ENCODE measurements at regions not wholly inside any gene's neighbourhood (a gene's known extent, or its start where the extent isn't known, plus 50 kb on each side); places are given as distances from the start of the nearest gene placed in this dataset.
"Not testable (repeated sequence)": the region's sequence is repeated elsewhere in the genome, so short reads cannot be mapped to it uniquely, and the experiment has no call there.

GRCh38 chrX:3830020-3830419 lies 116.6 kb upstream of the PRKX start:
- 97% methylated on average over 5 of the region's 9 CpGs for WGBS
- DNase-seq (ENCODE audit: extremely low spot score); H3K4me3 ChIP-seq (ENCODE audit: low read depth, low read length); H3K4me1 ChIP-seq (ENCODE audit: insufficient read depth); H3K27ac ChIP-seq (ENCODE audit: low read depth); H3K36me3 ChIP-seq (ENCODE audit: insufficient read depth): not testable (repeated sequence)

GRCh38 chrX:3829041-3829531 lies 115.6 kb upstream of the PRKX start:
- H3K4me3 ChIP-seq (ENCODE audit: low read depth, low read length); H3K36me3 ChIP-seq (ENCODE audit: insufficient read depth); H3K4me1 ChIP-seq (ENCODE audit: insufficient read depth); H3K27ac ChIP-seq (ENCODE audit: low read depth); DNase-seq (ENCODE audit: extremely low spot score): not testable (repeated sequence)
- 59% methylated on average over 7 of the region's 12 CpGs for WGBS

- 80% methylated on average over 17 of the region's 20 CpGs for WGBS
- not testable (repeated sequence) for H3K4me1 ChIP-seq (ENCODE audit: insufficient read depth); H3K36me3 ChIP-seq (ENCODE audit: insufficient read depth); H3K27ac ChIP-seq (ENCODE audit: low read depth); H3K4me3 ChIP-seq (ENCODE audit: low read depth, low read length); DNase-seq (ENCODE audit: extremely low spot score)
These were observed 115.1 kb upstream of the PRKX start for GRCh38 chrX:3828378-3829040.

- not testable (repeated sequence) for H3K27ac ChIP-seq (ENCODE audit: low read depth); H3K4me1 ChIP-seq (ENCODE audit: insufficient read depth); H3K36me3 ChIP-seq (ENCODE audit: insufficient read depth); DNase-seq (ENCODE audit: extremely low spot score); H3K4me3 ChIP-seq (ENCODE audit: low read depth, low read length)
- no CpG with 5 or more reads among the region's 5 CpGs for WGBS
These were observed 110.6 kb upstream of the PRKX start for GRCh38 chrX:3824008-3824407.

GRCh38 chrX:3820167-3820566 lies 106.7 kb upstream of the PRKX start:
- Histone ChIP-seq H3K4me1 (ENCODE audit: insufficient read depth) (no peaks in the 10 kb centered on the region), H3K4me3 (ENCODE audit: low read depth, low read length) (no peak overlapping the region), H3K36me3 (ENCODE audit: insufficient read depth) (no peaks in the 10 kb centered on the region), H3K27ac (ENCODE audit: low read depth) (no peak overlapping the region)
- 72% methylated on average over 4 of the region's 4 CpGs for WGBS
- no peak for DNase-seq (ENCODE audit: extremely low spot score)

- H3K4me3 ChIP-seq (ENCODE audit: low read depth, low read length); H3K36me3 ChIP-seq (ENCODE audit: insufficient read depth); H3K4me1 ChIP-seq (ENCODE audit: insufficient read depth); DNase-seq (ENCODE audit: extremely low spot score); H3K27ac ChIP-seq (ENCODE audit: low read depth): not testable (repeated sequence)
- 95% methylated on average over 5 of the region's 5 CpGs for WGBS
These were observed 104.0 kb upstream of the PRKX start for GRCh38 chrX:3817480-3817879.

- H3K4me1 ChIP-seq (ENCODE audit: insufficient read depth), result no peaks in the 10 kb centered on the region
- H3K4me3 ChIP-seq (ENCODE audit: low read depth, low read length), result peak overlapping the region; percentile 64
- peak overlapping the region; percentile 78 for H3K27ac ChIP-seq (ENCODE audit: low read depth)
- under 1% methylated on average over 49 of the region's 50 CpGs for WGBS
- DNase-seq (ENCODE audit: extremely low spot score), result no peak
- H3K36me3 ChIP-seq (ENCODE audit: insufficient read depth), result no peaks in the 10 kb centered on the region
These were observed 102.6 kb upstream of the PRKX start for GRCh38 chrX:3815896-3816664.

- Histone ChIP-seq H3K36me3 (ENCODE audit: insufficient read depth) (no peaks in the 10 kb centered on the region), H3K4me3 (ENCODE audit: low read depth, low read length) (no peak overlapping the region), H3K4me1 (ENCODE audit: insufficient read depth) (no peaks in the 10 kb centered on the region), H3K27ac (ENCODE audit: low read depth) (no peak overlapping the region)
- DNase-seq (ENCODE audit: extremely low spot score), result no peak
- WGBS, result 63% methylated on average over 16 of the region's 16 CpGs
These were observed 98.2 kb upstream of the PRKX start for GRCh38 chrX:3811331-3812311.

GRCh38 chrX:3807906-3808305 lies 94.5 kb upstream of the PRKX start:
- 56% methylated on average over 4 of the region's 4 CpGs for WGBS

GRCh38 chrX:3806630-3807029 lies 93.2 kb upstream of the PRKX start:
- Histone ChIP-seq H3K4me3 (ENCODE audit: low read depth, low read length) (no peak overlapping the region), H3K4me1 (ENCODE audit: insufficient read depth) (no peaks in the 10 kb centered on the region), H3K27ac (ENCODE audit: low read depth) (no peak overlapping the region), H3K36me3 (ENCODE audit: insufficient read depth) (no peaks in the 10 kb centered on the region)
- no peak for DNase-seq (ENCODE audit: extremely low spot score)
- WGBS, result 26% methylated on average over 10 of the region's 10 CpGs

More at GRCh38 chrX:3807906-3808305, 94.5 kb upstream of the PRKX start:
- H3K27ac ChIP-seq (ENCODE audit: low read depth), result no peak overlapping the region
- no peak overlapping the region for H3K4me3 ChIP-seq (ENCODE audit: low read depth, low read length)
- no peak for DNase-seq (ENCODE audit: extremely low spot score)
- no peaks in the 10 kb centered on the region for H3K4me1 ChIP-seq (ENCODE audit: insufficient read depth)
- H3K36me3 ChIP-seq (ENCODE audit: insufficient read depth), result no peaks in the 10 kb centered on the region

GRCh38 chrX:3803713-3804112 lies 90.3 kb upstream of the PRKX start:
- Histone ChIP-seq H3K4me3 (ENCODE audit: low read depth, low read length) (no peak overlapping the region), H3K27ac (ENCODE audit: low read depth) (no peak overlapping the region), H3K36me3 (ENCODE audit: insufficient read depth) (no peaks in the 10 kb centered on the region), H3K4me1 (ENCODE audit: insufficient read depth) (no peaks in the 10 kb centered on the region)
- DNase-seq (ENCODE audit: extremely low spot score), result no peak
- WGBS, result 57% methylated on average over 4 of the region's 4 CpGs

- DNase-seq (ENCODE audit: extremely low spot score), result no peak
- WGBS, result 81% methylated on average over 5 of the region's 5 CpGs
- Histone ChIP-seq H3K36me3 (ENCODE audit: insufficient read depth) (no peaks in the 10 kb centered on the region), H3K27ac (ENCODE audit: low read depth) (no peak overlapping the region), H3K4me1 (ENCODE audit: insufficient read depth) (no peaks in the 10 kb centered on the region), H3K4me3 (ENCODE audit: low read depth, low read length) (no peak overlapping the region)
These were observed 89.9 kb upstream of the PRKX start for GRCh38 chrX:3803305-3803704.

- not testable (repeated sequence) for H3K4me1 ChIP-seq (ENCODE audit: insufficient read depth); H3K27ac ChIP-seq (ENCODE audit: low read depth); H3K36me3 ChIP-seq (ENCODE audit: insufficient read depth); H3K4me3 ChIP-seq (ENCODE audit: low read depth, low read length); DNase-seq (ENCODE audit: extremely low spot score)
- 72% methylated on average over 4 of the region's 4 CpGs for WGBS
These were observed 82.0 kb upstream of the PRKX start for GRCh38 chrX:3795411-3795810.
